HT1080 (cell line): ENCODE measurements at regions not wholly inside any gene's neighbourhood (a gene's known extent, or its start where the extent isn't known, plus 50 kb on each side); places are given as distances from the start of the nearest gene placed in this dataset.
"Not testable (repeated sequence)": the region's sequence is repeated elsewhere in the genome, so short reads cannot be mapped to it uniquely, and the experiment has no call there.

Source experiments
- DNase-seq: peaks from one replicate; pipeline ENCODE4 v3.0.0-alpha.2; 2015; ENCODE audit warnings: low read depth

DNA sequence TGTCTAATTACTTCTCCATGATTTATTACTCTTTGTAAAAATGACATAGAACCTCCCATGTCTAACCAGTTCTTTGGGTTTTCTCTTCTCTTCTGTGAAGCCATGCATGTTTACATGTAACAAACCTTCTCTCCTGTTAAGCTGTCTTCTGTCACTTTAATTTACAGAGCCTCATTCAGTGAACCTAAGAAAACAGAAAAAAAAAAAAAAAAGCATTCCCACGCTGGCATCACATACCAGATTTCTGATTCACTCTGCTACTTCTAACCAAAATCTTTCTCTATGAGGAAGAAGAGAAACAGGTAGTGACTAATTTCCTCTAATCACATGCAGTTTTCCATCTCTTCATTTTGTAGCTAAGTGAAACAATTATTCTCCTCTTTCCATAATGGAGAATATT lies 141.4 kb upstream of the CXADR start:
- DNase-seq, result peak; percentile 78

DNA sequence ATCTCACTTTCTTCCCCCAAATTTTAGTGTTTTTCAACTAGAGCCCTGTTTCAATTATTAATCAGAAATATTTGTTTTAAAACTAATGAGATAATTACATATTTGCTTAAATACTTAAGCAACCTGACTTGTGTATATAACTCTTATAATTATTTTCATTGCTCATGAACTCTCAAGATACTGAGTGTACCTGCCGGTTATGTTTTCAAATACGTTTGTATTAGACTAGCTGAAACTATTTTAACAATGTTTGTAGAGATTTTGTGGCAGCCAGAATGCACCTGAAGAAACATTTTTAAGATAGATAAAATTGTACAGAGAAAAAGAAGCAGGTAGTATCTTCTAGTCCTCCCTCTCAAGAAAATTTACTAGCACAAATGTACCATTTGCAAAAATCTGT lies 140.6 kb upstream of the CXADR start:
- no peak for DNase-seq

GRCh38 chr21:17386498-17386897 lies 126.3 kb upstream of the CXADR start:
- no peak for DNase-seq

GRCh38 chr21:17387030-17387617 lies 125.7 kb upstream of the CXADR start:
- DNase-seq, result peak; percentile 67

DNA sequence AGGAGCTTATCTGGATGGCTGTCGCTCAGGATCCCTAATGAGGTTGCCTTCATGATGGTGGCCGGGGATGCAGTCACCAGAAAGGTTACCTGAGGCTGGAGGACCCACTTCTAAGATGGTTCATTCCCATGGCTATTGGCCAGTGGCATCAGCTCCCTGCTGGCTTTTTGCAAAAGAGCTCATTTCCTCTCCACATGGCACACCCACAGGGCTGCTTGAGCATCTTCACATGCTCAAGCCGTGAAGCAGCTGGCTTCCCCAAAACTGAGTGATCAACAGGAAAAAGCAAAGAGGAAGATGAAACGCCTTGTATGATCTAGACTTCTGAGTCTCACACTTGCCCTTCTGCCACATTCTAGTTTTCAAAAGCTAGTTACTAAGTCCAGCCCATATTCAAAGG lies 124.6 kb upstream of the CXADR start:
- DNase-seq, result no peak

GRCh38 chr21:17389311-17389710 lies 123.5 kb upstream of the CXADR start:
- DNase-seq, result no peak

DNA sequence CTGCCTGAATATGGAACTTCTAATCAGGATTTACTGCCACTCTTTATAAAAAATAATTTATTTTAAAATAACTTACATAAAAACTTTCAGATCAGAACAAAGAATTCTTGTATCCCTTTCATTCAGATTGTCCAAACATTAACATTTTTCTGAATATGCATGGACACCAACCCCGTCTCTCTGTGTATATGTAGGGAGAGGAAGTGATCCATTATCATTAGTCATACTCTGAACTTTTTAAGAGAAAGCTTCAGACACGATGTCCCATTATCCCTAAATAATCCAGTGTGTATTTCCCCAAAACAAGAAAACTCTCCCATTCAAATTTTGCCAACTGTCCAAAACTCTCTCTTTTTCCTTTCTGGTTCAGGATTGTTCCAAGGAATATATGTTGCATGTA lies 122.3 kb upstream of the CXADR start:
- peak; percentile 22 for DNase-seq

GRCh38 chr21:17391811-17392340 lies 121.0 kb upstream of the CXADR start:
- DNase-seq, result no peak

- DNase-seq, result no peak
Measured at GRCh38 chr21:17393413-17393812, 119.4 kb upstream of the CXADR start.

DNA sequence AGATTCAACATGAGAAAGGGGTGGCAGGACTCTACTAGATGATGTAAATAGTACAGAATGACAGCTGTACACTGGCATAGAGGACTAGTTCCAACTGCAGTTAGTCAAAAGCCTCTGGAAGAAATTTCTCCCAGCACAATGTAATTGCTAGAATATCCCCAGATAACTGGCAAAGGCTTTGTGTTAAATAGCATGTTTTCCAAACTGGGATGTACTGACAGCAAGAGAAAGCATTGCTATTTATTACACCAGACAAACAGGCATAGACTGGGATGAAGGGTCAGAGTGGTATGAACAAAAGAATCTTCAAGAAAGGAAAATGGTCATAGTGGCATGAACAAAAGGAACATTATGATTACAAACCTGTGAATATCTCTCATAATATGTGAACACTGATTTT lies 115.9 kb upstream of the CXADR start:
- DNase-seq, result no peak

GRCh38 chr21:17397703-17398102 lies 115.1 kb upstream of the CXADR start:
- no peak for DNase-seq

GRCh38 chr21:17398954-17399353 lies 113.9 kb upstream of the CXADR start:
- DNase-seq, result not testable (repeated sequence)

GRCh38 chr21:17402937-17403336 lies 109.9 kb upstream of the CXADR start:
- no peak for DNase-seq

DNA sequence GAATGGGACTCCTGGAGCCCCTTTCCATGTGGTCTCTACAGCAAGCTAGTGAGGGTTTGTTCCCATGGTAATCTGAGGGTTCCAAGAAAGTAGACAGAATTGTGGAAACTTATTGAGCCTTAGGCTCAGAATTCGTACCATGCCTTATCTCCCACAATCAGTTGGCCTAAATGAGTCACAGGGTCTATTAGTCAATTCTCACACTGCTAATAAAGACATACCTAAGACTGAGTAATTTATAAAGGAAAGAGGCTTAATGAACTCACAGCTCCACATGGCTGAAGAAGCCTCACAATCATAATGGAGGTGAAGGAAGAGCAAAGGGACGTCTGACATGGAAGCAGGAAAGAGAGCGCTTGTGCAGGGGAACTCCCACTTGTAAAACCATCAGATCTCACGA lies 106.6 kb upstream of the CXADR start:
- no peak for DNase-seq

GRCh38 chr21:17414766-17415165 lies 98.1 kb upstream of the CXADR start:
- DNase-seq, result no peak

GRCh38 chr21:17416139-17416538 lies 96.7 kb upstream of the CXADR start:
- DNase-seq, result no peak

DNA sequence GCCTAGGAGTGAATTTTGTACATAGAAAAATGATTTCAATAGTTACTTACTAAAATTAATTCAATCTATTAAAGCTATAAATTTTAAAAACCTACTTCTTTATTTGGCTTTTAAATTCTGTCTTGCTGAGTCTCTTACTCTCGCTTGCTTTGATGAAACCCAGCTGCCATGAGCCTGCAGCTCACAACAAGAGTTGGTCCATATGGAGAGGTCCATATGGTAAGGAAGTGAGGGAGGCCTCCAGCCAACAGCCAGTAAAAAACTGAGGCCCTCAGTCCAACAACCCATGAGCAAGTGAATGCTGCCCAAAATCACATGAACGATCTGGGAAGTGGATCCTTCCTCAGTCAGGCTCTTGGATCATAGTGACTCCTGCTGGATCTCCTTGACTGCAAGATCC lies 89.9 kb upstream of the CXADR start:
- no peak for DNase-seq

GRCh38 chr21:17427157-17427556 lies 85.7 kb upstream of the CXADR start:
- DNase-seq, result no peak

GRCh38 chr21:17427831-17428483 lies 84.9 kb upstream of the CXADR start:
- no peak for DNase-seq

DNA sequence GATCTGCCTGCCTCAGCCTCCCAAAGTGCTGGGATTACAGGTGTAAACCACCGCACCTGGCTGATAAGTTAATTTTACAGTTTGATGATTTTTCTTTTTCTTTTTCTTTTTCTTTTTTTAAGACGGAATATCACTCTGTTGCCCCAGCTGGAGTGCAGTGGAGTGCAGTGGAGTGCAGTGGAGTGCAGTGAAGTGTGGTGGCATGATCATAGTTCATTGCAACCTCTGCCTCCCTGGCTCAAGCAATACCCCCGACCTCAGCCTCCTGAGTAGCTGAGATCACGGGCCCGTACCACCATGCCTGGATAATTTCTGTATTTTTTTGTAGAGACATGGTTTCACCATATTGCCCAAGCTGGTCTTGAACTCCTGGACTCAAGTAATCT lies 84.4 kb upstream of the CXADR start:
- no peak for DNase-seq

DNA sequence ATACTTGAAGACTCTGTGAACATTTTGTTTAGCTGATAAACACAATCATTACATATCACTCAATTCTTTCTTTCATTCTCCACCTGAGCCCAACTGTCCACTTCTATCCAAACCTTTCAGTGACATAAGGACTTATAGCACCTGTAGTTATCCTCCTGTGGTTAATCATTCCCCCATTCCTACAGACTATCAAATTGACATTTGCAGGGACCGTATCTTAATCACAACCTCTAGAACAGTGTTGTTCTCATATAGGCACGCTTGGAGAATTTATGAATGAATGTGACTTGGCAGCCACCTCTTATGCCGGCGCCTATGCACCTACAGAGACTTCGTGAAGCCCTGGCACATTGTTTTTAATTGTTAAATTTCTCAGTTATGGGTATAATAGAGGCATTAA lies 83.9 kb upstream of the CXADR start:
- DNase-seq, result no peak

- no peak for DNase-seq
Measured at GRCh38 chr21:17429936-17430335, 82.9 kb upstream of the CXADR start.

DNA sequence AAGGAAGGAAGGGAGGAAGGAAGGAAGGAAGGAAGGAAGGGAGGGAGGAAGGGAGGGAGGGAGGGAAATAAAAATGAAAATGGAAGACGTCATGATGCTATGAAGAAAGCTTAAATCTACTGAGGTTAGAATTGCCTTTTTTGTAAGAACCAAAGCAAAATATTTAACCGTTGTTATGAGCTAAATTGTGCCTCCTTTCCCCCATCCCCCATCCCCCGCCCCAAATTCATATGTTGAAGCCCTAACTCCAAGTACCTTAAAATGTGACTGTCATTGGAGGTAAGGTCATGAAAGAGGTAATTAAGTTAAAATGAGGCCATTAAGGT lies 80.1 kb upstream of the CXADR start:
- DNase-seq, result no peak

GRCh38 chr21:17433730-17434129 lies 79.1 kb upstream of the CXADR start:
- DNase-seq, result no peak
